HG03521 (cell line): ENCODE measurements at regions not wholly inside any gene's neighbourhood (a gene's known extent, or its start where the extent isn't known, plus 50 kb on each side); places are given as distances from the start of the nearest gene placed in this dataset.

Source experiments
- ATAC-seq: cut with Tn5 transposase; IDR thresholded peaks from one replicate; pipeline ENCODE4 v1.9.1; 2021; ENCODE audit warnings: mild to moderate bottlenecking, moderate library complexity; ENCODE audit not compliant: unreplicated experiment

GRCh38 chr13:40460116-40460515 lies 206.3 kb downstream of the FOXO1 start:
- no peak for ATAC-seq

GRCh38 chr13:40464337-40465014 lies 202.0 kb downstream of the FOXO1 start:
- no peak for ATAC-seq

GRCh38 chr13:40465015-40465390 lies 201.4 kb downstream of the FOXO1 start:
- no peak for ATAC-seq

GRCh38 chr13:40466272-40466671 lies 200.2 kb downstream of the FOXO1 start:
- no peak for ATAC-seq

GRCh38 chr13:40468227-40468838 lies 198.1 kb downstream of the FOXO1 start:
- no peak for ATAC-seq

DNA sequence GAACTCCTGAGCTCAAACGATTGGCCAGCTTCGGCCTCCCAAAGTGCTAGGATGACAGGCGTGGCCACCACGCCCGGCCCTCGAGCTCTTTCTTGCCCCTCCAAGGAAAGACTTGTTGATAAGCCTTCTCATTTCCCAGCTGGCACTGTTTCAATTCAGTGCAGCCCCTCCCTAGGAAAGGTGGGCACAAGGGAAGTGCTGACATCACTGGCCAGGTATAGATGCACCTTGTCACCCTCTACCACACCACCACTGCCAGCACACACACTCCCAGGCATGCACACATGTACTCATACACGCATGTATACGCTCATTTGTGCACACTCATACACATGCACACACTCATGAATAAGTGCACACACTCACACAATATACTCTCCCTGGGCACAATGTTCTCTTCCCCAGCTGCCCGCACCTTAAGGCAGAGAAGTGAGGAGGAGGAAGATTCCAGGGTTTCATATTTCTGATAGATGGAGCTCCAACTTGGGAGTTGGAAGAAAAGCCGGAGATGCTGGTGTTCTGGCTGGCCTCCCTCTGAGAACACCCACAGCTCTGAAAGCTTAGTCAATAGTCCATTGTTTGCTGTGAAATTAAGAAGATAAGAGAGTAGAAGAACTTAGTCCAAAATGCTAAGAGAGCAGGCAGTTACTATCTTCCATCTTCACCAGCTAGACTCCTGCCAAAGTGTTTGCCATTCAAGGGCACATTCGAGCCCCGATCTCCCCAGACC lies 196.7 kb downstream of the FOXO1 start:
- ATAC-seq, result no peak

GRCh38 chr13:40470660-40471059 lies 195.8 kb downstream of the FOXO1 start:
- ATAC-seq, result no peak

- no peak for ATAC-seq
Measured at GRCh38 chr13:40471076-40471475, 195.4 kb downstream of the FOXO1 start.

DNA sequence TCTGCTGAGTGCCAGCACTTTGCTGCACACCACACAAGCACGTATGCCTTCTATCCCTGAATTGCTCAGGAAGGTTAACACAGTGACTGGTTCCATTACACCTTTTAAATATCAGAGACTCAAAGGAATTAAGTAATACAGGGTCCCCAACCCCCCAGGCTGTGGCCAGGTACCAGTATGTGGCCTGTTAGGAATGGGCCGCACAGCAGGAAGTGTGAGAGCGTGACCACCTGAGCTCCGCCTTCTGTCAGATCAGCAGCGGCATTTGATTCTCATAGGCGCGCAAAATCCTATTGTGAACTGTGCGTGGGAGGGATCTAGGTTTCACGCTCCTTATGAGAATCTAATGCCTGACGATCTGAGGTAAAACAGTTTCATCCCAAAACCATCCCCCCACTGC lies 194.5 kb downstream of the FOXO1 start:
- no peak for ATAC-seq

DNA sequence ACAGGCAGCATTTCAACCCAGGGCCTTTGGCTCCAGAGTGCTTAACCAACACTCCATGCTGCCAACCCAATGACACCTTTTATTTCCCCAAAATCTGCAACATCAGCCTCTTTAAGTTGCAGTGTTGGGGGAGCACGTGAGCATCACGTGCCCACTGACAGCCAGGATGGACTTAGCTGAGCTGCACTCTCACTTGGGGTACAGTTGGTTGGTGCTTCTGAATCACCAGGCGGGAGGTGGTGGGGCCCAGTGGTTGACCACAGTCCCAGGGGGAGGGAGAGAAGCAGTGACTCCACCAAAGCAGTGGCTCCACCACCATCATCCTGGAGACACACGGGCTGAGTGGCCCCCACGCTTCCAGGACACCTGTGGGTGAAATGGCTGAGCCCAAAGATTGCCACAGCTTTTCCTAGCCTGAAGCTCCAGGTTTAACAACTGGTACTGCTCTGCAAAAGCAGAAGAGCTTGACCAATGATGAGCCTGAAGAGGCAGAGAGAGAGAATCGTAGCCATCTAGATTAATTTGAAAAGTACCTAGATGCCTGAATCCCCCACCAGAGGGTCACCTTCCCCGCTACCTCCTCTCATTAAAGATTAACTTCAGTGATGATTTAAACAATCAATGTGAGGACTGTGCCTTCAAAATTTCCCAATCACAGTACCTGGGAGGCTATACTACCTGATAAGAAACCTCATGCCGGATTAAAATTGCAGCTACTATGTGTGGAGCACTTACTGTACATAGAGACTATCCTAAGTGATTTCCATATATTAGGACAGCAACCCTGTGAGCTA lies 193.8 kb downstream of the FOXO1 start:
- no peak for ATAC-seq

- ATAC-seq, result no peak
Measured at GRCh38 chr13:40475617-40476016, 190.8 kb downstream of the FOXO1 start.

- no peak for ATAC-seq
Measured at GRCh38 chr13:40476175-40476958, 190.1 kb downstream of the FOXO1 start.

- ATAC-seq, result no peak
Measured at GRCh38 chr13:40477623-40478608, 188.5 kb downstream of the FOXO1 start.

DNA sequence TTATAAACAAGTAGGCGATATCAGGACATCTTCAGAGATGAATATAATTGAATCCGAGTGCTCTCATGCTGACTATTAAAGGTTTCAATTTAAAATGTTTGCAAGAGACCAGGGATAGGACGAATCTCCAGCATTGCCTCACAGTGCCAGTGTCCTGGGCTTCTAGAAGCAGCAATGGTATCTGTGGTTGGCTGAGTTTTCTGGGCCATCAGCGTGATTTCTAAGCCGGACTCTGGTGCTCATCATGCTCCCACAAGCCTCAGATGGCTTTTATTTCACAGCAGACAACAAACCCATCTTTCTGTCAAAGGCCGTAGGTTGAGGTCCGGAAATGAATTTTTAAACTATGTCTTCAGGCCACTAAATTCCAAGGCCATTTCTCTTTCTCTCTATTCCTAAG lies 187.7 kb downstream of the FOXO1 start:
- ATAC-seq, result no peak

DNA sequence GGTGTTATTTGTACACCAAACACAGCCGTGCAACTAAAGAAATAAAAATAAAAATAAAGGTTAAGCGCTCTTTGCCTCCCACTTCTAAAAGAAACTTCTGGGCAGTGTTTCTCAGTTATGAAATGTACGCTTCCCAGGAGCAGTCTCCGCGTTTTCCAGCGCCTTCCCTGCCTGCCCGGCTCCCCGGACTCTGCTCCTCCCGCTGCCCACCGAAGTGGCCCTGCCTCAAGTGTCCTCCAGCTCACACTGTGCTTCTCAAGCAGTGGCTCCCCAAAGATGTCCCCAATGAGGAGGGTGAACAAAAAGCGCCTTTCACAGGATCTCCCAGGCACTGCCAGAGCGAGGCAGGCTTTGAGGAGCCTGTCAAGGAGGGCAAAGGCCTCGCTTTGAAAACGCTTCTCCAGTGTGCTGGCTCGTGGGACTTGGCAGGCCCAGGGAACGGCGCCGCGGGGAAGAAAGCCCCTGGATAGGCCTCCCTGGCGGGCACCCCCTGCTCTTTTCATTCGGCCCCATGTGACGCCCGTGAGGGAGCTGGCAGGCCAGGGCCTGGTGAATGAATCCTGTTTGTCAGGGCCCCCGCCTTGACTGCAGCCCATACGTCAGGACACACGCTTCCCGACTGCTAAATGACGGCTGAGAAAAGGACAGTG lies 187.1 kb downstream of the FOXO1 start:
- no peak for ATAC-seq

DNA sequence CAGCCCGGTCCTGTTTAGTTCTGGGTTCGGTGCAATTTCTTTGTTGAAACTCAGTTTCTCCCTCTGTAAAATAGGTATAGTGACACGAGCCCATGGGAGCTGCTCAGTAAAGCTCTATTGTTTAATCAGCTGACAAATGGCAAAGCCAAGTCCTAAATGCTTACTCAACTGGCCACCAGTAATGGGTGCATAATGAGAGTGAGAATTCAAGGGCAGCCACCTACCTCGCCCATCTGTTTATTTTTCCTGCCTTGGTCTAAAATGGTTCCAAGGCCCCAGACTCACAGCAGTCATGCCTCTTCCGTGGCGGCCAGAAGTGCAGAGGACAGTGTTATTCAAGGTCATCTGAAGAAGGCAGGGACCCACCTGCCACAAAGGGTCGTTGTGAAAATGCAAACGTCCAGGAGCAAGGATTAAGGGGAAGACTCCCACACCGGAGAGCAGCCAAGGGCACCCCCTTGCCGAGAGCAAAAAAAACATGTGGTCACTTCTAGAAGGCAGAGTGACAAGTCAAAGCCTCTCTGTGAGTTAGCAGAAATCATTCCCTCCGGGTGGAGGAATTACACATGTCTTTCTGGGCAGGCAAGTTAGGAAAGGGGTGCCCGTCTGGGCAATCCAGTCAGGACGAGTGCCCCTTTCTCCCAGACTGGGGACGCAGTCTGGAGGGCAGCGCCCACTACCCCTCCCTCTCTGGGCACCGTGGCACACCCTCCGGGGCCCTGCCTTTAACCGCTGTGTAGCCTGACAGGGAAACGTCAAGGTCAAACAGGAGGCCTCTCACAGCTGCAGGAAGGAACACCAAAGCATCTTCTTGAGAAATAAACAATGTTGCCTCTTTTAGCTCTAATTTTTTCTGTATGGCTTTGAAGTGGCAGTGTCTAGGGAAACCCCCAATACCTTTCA lies 186.2 kb downstream of the FOXO1 start:
- ATAC-seq, result no peak

DNA sequence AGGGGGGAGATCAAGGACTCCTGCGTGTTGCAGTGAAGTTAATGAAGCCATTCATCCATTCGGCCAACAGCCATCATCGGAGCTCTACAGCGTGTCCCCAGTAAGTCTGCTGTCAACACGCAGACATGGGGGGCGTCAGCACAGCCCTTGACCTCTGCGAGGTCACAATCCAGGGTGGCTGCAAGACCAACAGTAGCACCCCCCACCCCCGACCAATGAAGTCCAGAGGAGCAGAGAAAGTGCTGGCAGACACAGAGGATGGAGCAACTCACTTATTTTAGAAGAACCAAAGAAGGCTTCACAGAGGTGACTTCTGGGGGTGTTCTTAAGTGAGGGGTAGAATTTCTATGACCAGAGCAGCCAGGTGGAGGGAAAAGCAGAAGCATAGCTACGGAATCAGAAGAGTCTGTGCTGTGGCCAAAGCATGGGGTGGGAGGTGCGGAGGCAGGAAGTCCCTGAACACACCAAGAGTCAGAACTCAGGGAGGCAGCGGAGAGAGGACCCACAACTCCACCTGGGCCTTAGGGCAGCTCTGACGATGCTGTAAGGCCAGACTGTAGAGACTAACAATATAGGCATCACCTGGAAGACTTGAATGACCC lies 185.4 kb downstream of the FOXO1 start:
- ATAC-seq, result no peak

- no peak for ATAC-seq
Measured at GRCh38 chr13:40483601-40484000, 182.8 kb downstream of the FOXO1 start.
